Peyer's patch (tissue), 4 donors: ENCODE measurements at regions not wholly inside any gene's neighbourhood (a gene's known extent, or its start where the extent isn't known, plus 50 kb on each side); places are given as distances from the start of the nearest gene placed in this dataset.

Experiments
- DNase-seq, 3 donors: peaks; one replicate each; pipeline ENCODE4 v3.0.0-alpha.2; 2017 to 2019
- H3K27ac ChIP-seq, 4 donors: fragments of 200-600 bp; sonication (generic); one replicate each; pipeline ENCODE4 v1.5.1; 2016 to 2019
- H3K27me3 ChIP-seq, 2 donors: fragments of 200-600 bp; sonication (generic); one replicate each; pipeline ENCODE4 v1.5.1; 2019
- H3K36me3 ChIP-seq, 3 donors: fragments of 200-600 bp; sonication (generic); one replicate each; pipeline ENCODE4 v1.5.1; 2016 to 2019
- H3K4me1 ChIP-seq, 4 donors: fragments of 200-600 bp; sonication (generic); one replicate each; pipeline ENCODE4 v1.5.1; 2016 to 2019
- H3K4me3 ChIP-seq, 4 donors: fragments of 200-600 bp; sonication (generic); 1 replicate in 3 of 4; 2 replicates in 1 of 4; pipeline ENCODE4 v1.5.1; 2016 to 2019; ENCODE audit warnings: mild to moderate bottlenecking in 1 of 4
- H3K9me3 ChIP-seq, 4 donors: fragments of 200-600 bp; sonication (generic); one replicate each; pipeline ENCODE4 v1.5.1; 2016 to 2019; ENCODE audit warnings: mild to moderate bottlenecking in 1 of 4
- CTCF ChIP-seq, 6 experiments: fragments of 450-650 bp in 4 of 6; fragments of 200-600 bp in 2 of 6; sonication (generic) in 1 of 6; IDR thresholded peaks; one replicate each; pipeline ENCODE4 v1.5.1; 2017 to 2019; ENCODE audit warnings: antibody characterized with exemption in 6 of 6, mild to moderate bottlenecking in 3 of 6, moderate library complexity in 1 of 6
- POLR2A ChIP-seq, 2 donors: fragments of 450-650 bp; IDR thresholded peaks; one replicate each; pipeline ENCODE4 v1.5.1; 2017; ENCODE audit warnings: antibody characterized with exemption in 2 of 2, mild to moderate bottlenecking in 2 of 2, moderate library complexity in 2 of 2

DNA sequence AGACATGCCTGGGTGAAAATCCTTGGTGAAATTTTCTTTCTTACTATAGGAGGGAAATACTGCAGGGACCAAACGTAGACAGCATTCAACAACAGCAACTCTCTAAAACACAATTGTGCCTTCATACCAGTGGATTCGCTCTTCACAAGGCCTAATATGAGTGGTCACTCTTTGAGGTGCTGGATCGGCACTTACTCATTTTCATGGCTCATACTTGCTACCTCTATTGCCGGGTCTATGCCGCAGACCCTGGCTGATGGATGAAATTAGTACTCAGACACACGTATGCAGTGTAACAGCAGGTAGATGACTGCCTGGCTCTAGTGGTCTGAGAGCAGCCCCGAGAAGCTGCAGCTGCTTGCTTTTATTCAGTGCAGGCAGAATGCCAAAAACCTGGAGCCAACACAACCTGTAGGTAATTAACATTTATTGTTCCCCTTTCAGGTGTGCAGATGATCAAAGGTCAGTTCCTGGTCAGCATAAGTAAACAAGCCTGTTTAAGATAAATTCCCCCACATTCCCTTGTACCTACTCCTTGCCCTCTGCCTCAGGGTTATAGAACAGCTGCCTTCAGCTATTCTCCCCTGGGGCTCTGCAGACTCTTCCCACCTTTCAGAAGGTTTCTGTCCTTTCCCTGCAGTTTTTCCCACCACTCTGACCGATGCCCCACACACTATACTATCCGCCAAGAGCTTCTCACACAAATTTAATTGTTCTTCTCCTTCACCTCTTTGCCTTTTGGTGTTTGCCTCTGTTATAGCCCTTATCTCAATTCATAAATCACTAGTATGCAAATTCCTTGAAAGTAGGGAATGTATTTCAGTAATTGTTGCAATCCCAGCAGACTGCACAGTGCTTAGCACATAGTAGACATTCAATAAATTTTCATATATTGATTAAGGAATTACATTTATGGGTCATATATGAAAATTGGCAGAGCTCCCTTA, 210.0 kb downstream of the SPANXN3 start:
- Histone ChIP-seq H3K36me3 (no peaks in the 10 kb centered on the region), H3K9me3 (no peaks in the 10 kb centered on the region), H3K27ac (peak overlapping the region in 1 of 4 donors; percentile 17), H3K4me3 (no peak overlapping the region), H3K4me1 (no peaks in the 10 kb centered on the region), H3K27me3 (no peaks in the 10 kb centered on the region)
- peak in 1 of 3 donors; percentile 59 for DNase-seq
- no peak for TF ChIP-seq CTCF (IDR thresholded peaks at IDR 0.05)
- TF ChIP-seq POLR2A (IDR thresholded peaks at IDR 0.05), result no peak

- no peak overlapping the region for H3K27ac ChIP-seq
- no peaks in the 10 kb centered on the region for H3K9me3 ChIP-seq
- H3K4me3 ChIP-seq, result no peak overlapping the region
- no peak for TF ChIP-seq CTCF (IDR thresholded peaks at IDR 0.05)
- TF ChIP-seq POLR2A (IDR thresholded peaks at IDR 0.05), result no peak
- H3K27me3 ChIP-seq, result no peaks in the 10 kb centered on the region
- no peaks in the 10 kb centered on the region for H3K36me3 ChIP-seq
- no peaks in the 10 kb centered on the region for H3K4me1 ChIP-seq
- DNase-seq, result no peak
These were observed 212.8 kb downstream of the SPANXN3 start for GRCh38 chrX:143304518-143304917.

DNA sequence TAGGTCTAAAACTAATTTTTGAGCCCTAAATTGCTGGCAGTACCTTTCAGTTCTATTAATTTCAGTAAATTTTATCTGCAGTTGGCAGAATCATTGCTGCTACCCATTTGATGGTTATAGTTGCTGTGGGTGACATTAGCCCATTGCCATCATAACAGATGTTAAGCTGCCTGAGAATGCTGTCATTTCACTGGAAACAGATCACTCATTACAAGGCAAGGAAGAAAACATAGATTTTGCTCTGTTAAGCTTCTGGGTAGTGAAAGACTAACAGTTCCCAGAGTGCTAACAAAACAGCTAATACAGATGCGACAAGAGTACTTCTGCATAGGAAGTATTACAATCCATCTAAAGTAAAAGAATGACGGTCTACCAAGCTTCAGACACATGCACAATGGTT, 213.2 kb downstream of the SPANXN3 start:
- TF ChIP-seq POLR2A (IDR thresholded peaks at IDR 0.05), result no peak
- TF ChIP-seq CTCF (IDR thresholded peaks at IDR 0.05), result no peak
- Histone ChIP-seq H3K9me3 (no peaks in the 10 kb centered on the region), H3K36me3 (no peaks in the 10 kb centered on the region), H3K27me3 (no peaks in the 10 kb centered on the region), H3K27ac (no peak overlapping the region), H3K4me3 (no peak overlapping the region), H3K4me1 (no peaks in the 10 kb centered on the region)
- DNase-seq, result no peak

- H3K27me3 ChIP-seq, result no peaks in the 10 kb centered on the region
- no peak overlapping the region for H3K4me3 ChIP-seq
- H3K27ac ChIP-seq, result no peak overlapping the region
- TF ChIP-seq POLR2A (IDR thresholded peaks at IDR 0.05) (no peak), CTCF (IDR thresholded peaks at IDR 0.05) (no peak)
- no peaks in the 10 kb centered on the region for H3K9me3 ChIP-seq
- no peaks in the 10 kb centered on the region for H3K4me1 ChIP-seq
- H3K36me3 ChIP-seq, result no peaks in the 10 kb centered on the region
- no peak for DNase-seq
These were observed 218.5 kb downstream of the SPANXN3 start for GRCh38 chrX:143298663-143299241.

- H3K9me3 ChIP-seq, result no peaks in the 10 kb centered on the region
- H3K27me3 ChIP-seq, result no peaks in the 10 kb centered on the region
- DNase-seq, result no peak
- H3K4me3 ChIP-seq, result no peak overlapping the region
- no peak for TF ChIP-seq CTCF (IDR thresholded peaks at IDR 0.05)
- TF ChIP-seq POLR2A (IDR thresholded peaks at IDR 0.05), result no peak
- no peaks in the 10 kb centered on the region for H3K36me3 ChIP-seq
- no peak overlapping the region for H3K27ac ChIP-seq
- H3K4me1 ChIP-seq, result no peaks in the 10 kb centered on the region
These were observed 220.8 kb downstream of the SPANXN3 start for GRCh38 chrX:143296521-143296920.
